ENCODE measurements at regions not wholly inside any gene's neighbourhood (a gene's known extent, or its start where the extent isn't known, plus 50 kb on each side); places are given as distances from the start of the nearest gene placed in this dataset.
"Not testable (repeated sequence)": the region's sequence is repeated elsewhere in the genome, so short reads cannot be mapped to it uniquely, and the experiment has no call there.

DNA sequence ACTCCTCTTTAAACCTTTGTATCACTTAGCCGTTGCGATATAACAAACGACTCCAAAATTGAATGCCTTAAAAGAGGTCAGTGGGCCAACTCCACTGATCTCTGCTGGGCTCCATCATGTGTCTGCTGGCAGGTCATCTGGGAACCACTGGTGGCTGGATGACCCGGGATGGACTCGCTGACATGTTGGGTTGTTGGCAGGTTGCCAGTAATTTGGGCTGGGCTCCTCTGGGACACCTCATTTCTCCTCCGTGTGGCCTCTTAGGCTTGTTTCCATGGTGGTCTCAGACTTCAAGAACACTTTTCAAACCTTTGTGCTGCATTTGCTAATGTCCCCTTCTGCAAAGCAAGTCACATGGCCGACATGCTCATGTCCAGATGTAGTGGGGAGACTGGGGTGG is 139.3 kb upstream of the POU3F1 start:
- no peak for DNase-seq (ENCODE audit: low read depth)
- TF ChIP-seq, protein P1, sequence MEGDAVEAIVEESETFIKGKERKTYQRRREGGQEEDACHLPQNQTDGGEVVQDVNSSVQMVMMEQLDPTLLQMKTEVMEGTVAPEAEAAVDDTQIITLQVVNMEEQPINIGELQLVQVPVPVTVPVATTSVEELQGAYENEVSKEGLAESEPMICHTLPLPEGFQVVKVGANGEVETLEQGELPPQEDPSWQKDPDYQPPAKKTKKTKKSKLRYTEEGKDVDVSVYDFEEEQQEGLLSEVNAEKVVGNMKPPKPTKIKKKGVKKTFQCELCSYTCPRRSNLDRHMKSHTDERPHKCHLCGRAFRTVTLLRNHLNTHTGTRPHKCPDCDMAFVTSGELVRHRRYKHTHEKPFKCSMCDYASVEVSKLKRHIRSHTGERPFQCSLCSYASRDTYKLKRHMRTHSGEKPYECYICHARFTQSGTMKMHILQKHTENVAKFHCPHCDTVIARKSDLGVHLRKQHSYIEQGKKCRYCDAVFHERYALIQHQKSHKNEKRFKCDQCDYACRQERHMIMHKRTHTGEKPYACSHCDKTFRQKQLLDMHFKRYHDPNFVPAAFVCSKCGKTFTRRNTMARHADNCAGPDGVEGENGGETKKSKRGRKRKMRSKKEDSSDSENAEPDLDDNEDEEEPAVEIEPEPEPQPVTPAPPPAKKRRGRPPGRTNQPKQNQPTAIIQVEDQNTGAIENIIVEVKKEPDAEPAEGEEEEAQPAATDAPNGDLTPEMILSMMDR (IDR thresholded peaks at IDR 0.05; ENCODE audit: insufficient read depth, low read depth, low read length): no peak
- H3K4me3 ChIP-seq (ENCODE audit: low read depth, low read length): no peak overlapping the region

DNA sequence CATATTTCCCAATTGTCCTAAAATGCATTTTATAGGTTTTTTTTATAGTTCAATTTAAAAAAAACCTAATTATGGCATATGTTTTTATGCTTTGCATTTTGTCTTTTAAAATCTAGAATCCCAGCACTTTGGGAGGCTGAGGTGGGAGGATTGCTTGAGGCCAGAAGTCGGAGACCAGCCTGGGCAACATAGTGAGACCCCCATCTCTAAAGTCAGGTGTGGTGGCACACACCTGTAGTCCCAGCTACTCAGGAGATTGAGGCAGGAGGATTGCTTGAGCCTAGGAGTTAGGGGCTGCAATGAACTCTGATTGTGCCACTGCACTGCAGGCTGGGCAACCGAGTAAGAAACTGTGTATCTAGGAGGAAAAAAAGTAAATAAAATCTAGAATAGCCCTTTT is 137.2 kb upstream of the POU3F1 start:
- no peak overlapping the region for H3K4me3 ChIP-seq (ENCODE audit: low read depth, low read length)
- DNase-seq (ENCODE audit: low read depth): no peak
- TF ChIP-seq, protein P1 (IDR thresholded peaks at IDR 0.05; ENCODE audit: insufficient read depth, low read depth, low read length): no peak

DNA sequence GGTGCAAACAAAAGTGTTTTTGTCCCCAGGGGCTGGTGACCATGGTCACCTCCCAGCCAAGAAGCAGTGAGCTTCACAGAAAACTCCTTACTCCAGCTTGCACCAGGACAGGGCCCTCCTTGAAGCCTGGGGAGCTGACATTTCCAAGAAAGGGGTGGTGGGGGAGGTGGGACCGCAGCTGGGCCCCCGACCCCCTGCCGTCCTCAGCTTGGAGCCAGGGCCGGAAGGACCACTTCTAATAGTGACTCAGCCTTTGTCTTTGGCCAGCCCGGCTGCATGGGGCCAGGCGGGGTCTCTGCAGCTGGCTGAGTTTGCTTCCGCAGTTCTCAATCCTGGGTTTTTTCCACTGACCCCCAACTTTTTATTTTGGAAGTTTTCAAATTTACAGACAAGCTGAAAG is 136.5 kb upstream of the POU3F1 start:
- H3K4me3 ChIP-seq (ENCODE audit: low read depth, low read length): no peak overlapping the region
- TF ChIP-seq, protein P1 (IDR thresholded peaks at IDR 0.05; ENCODE audit: insufficient read depth, low read depth, low read length): no peak
- no peak for DNase-seq (ENCODE audit: low read depth)

DNA sequence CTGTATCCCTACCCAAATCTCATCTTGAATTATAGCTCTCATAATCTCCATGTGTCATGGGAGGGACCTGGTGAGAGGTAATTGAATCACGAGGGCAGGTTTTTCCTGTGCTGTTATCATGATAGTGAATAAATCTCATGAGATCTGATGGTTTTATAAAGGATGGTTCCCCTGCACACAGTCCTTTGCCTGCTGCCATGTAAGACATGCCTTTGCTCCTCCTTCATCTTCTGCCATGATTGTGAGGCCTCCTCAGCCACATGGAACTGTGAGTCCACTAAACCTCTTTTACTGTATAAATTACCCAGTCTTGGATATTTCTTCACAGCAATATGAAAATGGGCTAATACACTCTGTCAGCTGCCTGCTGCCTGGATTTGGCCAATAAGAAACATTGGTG is 133.8 kb upstream of the POU3F1 start:
- not testable (repeated sequence) for H3K4me3 ChIP-seq (ENCODE audit: low read depth, low read length); DNase-seq (ENCODE audit: low read depth)

DNA sequence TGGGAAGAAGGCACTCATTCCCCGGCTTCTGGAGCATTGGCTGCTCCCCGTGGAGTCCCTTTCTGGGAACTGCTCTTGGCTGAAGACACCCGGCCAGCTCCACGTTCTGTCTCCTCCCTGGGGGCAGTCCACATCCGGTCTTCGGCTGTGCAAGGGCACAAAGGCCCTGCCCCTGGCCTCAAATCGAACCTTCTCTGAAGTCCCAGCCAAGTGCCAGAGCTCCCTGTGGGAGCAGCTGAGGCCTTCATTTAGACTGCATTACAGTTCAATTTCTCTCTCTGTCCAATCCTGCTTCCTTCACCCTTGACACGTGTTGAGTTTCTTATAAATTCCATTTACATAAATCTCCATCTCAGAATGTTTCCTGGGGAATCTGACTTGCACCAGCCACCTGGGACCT is 132.9 kb upstream of the POU3F1 start:
- no peak for DNase-seq (ENCODE audit: low read depth)
- TF ChIP-seq, protein P1 (IDR thresholded peaks at IDR 0.05; ENCODE audit: insufficient read depth, low read depth, low read length): no peak
- H3K4me3 ChIP-seq (ENCODE audit: low read depth, low read length): no peak overlapping the region

DNA sequence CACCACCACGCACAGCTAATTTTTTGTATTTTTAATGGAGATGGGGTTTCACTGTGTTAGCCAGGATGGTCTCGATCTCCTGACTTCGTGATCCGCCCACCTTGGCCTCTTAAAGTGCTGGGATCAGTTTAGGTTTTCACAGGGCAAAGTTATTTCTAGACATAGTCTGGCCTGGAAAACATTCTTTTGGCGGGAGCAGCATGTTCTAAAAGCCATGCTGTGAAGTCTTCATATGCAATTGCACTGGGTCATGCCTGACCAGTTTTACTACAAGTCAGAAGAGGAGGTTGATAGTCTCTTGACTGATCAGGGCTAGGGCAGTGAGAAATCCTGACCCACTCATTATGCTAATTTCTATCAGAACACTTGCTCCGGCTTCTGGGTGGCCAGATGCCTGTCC is 131.6 kb upstream of the POU3F1 start:
- DNase-seq (ENCODE audit: low read depth): no peak

DNA sequence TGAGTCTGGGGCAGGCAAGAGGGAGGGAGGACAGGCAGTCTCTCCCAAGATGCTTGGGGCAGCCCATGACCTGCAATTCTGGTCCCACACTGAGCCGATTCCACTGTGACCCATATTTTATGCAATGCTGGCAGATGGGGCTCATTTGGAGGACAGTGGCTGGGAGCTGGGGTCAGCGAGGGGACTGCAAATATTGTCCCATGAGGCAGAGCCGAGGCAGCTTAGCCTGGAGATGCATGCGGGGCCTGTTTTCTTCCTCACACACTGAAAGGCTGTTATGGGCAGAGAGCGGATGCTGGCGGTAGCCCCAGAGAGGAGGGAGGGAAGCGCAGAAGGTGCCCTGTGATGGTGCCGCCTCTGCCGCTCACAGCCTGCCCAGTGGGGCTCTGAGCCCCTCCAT is 128.5 kb upstream of the POU3F1 start:
- no peak for DNase-seq (ENCODE audit: low read depth)
- TF ChIP-seq, protein P1 (IDR thresholded peaks at IDR 0.05; ENCODE audit: insufficient read depth, low read depth, low read length): no peak
- no peak overlapping the region for H3K4me3 ChIP-seq (ENCODE audit: low read depth, low read length)

More for the DNA sequence above, 131.6 kb upstream of the POU3F1 start:
- H3K4me3 ChIP-seq (ENCODE audit: low read depth, low read length): no peak overlapping the region
- TF ChIP-seq, protein P1 (IDR thresholded peaks at IDR 0.05; ENCODE audit: insufficient read depth, low read depth, low read length): no peak

Data from fibroblast of villous mesenchyme (primary cell).